Activated CD8-positive, alpha-beta memory T cell treated with anti-CD3 and anti-CD28 coated beads, Interleukin-2, amount 10 ng/mL, durations not matched to agents 7 days and 5 days (primary cell): ENCODE measurements at regions not wholly inside any gene's neighbourhood (a gene's known extent, or its start where the extent isn't known, plus 50 kb on each side); places are given as distances from the start of the nearest gene placed in this dataset.

Source experiments
- ATAC-seq: fragments of 150-1000 bp; cut with Tn5 transposase; one replicate; pipeline ENCODE4 v1.10.0; 2021; ENCODE audit warnings: moderate library complexity
- CTCF ChIA-PET: fragments of 350-600 bp; sonication (Branson Sonifier 250); formaldehyde crosslinking; loops from one replicate; lab custom pipeline; 2021; ENCODE audit warnings: antibody characterized with exemption; lab: Charles Lee
- DNase-seq: peaks from one replicate; pipeline ENCODE4 v3.0.0-alpha.2; 2020
- H3K27ac Mint-ChIP-seq: one replicate; pipeline ENCODE4 v1.8.0; 2021; ENCODE audit warnings: mild to moderate bottlenecking, mixed read lengths
- H3K27me3 Mint-ChIP-seq: one replicate; pipeline ENCODE4 v1.8.0; 2021; ENCODE audit warnings: mixed read lengths
- H3K36me3 Mint-ChIP-seq: one replicate; pipeline ENCODE4 v1.8.0; 2021; ENCODE audit warnings: mild to moderate bottlenecking, mixed read lengths
- H3K4me1 Mint-ChIP-seq: one replicate; pipeline ENCODE4 v1.8.0; 2021; ENCODE audit warnings: mixed read lengths
- H3K4me3 Mint-ChIP-seq: one replicate; pipeline ENCODE4 v1.8.0; 2021; ENCODE audit warnings: mild to moderate bottlenecking, moderate library complexity, mixed read lengths
- H3K9me3 Mint-ChIP-seq: one replicate; pipeline ENCODE4 v1.8.0; 2022; ENCODE audit warnings: low read depth, mixed read lengths

GRCh38 chr7:15749631-15750030 is 63.1 kb upstream of the MEOX2 start:
- Mint-ChIP-seq H3K36me3 (no peaks in the 10 kb centered on the region), H3K4me3 (no peak overlapping the region), H3K9me3 (peaks cover 7% of the 10 kb centered on the region), H3K4me1 (no peaks in the 10 kb centered on the region), H3K27ac (no peak overlapping the region), H3K27me3 (no peaks in the 10 kb centered on the region)
- DNase-seq, result no peak
- ATAC-seq, result no peak
- CTCF ChIA-PET, result no interaction called here

- no peaks in the 10 kb centered on the region for H3K36me3 Mint-ChIP-seq
- H3K4me3 Mint-ChIP-seq, result no peak overlapping the region
- no peaks in the 10 kb centered on the region for H3K27me3 Mint-ChIP-seq
- H3K4me1 Mint-ChIP-seq, result no peaks in the 10 kb centered on the region
- ATAC-seq, result no peak
- no peak overlapping the region for H3K27ac Mint-ChIP-seq
- no peak for DNase-seq
- CTCF ChIA-PET, result no interaction called here
- peaks cover 5% of the 10 kb centered on the region for H3K9me3 Mint-ChIP-seq
Observed at GRCh38 chr7:15747712-15748111, 61.2 kb upstream of the MEOX2 start.

GRCh38 chr7:15747301-15747700 is 60.8 kb upstream of the MEOX2 start:
- Mint-ChIP-seq H3K36me3 (no peaks in the 10 kb centered on the region), H3K27ac (no peak overlapping the region), H3K4me1 (no peaks in the 10 kb centered on the region), H3K9me3 (peaks cover 5% of the 10 kb centered on the region), H3K4me3 (no peak overlapping the region), H3K27me3 (no peaks in the 10 kb centered on the region)
- DNase-seq (no peak), ATAC-seq (no peak)
- CTCF ChIA-PET, result no interaction called here

- H3K27me3 Mint-ChIP-seq, result no peaks in the 10 kb centered on the region
- DNase-seq (no peak), ATAC-seq (no peak)
- no peak overlapping the region for H3K4me3 Mint-ChIP-seq
- peaks cover 5% of the 10 kb centered on the region for H3K9me3 Mint-ChIP-seq
- H3K36me3 Mint-ChIP-seq, result no peaks in the 10 kb centered on the region
- H3K4me1 Mint-ChIP-seq, result no peaks in the 10 kb centered on the region
- H3K27ac Mint-ChIP-seq, result no peak overlapping the region
- CTCF ChIA-PET, result no interaction called here
Observed at GRCh38 chr7:15743926-15744480, 57.5 kb upstream of the MEOX2 start.

- H3K36me3 Mint-ChIP-seq, result no peaks in the 10 kb centered on the region
- H3K27ac Mint-ChIP-seq, result no peak overlapping the region
- ATAC-seq (no peak), DNase-seq (no peak)
- peaks cover 3% of the 10 kb centered on the region for H3K9me3 Mint-ChIP-seq
- H3K27me3 Mint-ChIP-seq, result no peaks in the 10 kb centered on the region
- CTCF ChIA-PET, result no interaction called here
- H3K4me3 Mint-ChIP-seq, result no peak overlapping the region
- H3K4me1 Mint-ChIP-seq, result no peaks in the 10 kb centered on the region
Observed at GRCh38 chr7:15737601-15738000, 51.1 kb upstream of the MEOX2 start.
